HEK293 (cell line): ENCODE measurements at regions not wholly inside any gene's neighbourhood (a gene's known extent, or its start where the extent isn't known, plus 50 kb on each side); places are given as distances from the start of the nearest gene placed in this dataset.

Source experiments
- CTCF ChIA-PET: fragments of 350-600 bp; formaldehyde crosslinking; extraction: SDS; loops from one replicate; lab custom pipeline; 2021; ENCODE audit warnings: antibody characterized with exemption; lab: Yijun Ruan, JAX
- POLR2A ChIA-PET: fragments of 300-600 bp; formaldehyde crosslinking; extraction: SDS; loops from one replicate; lab custom pipeline; 2020; ENCODE audit warnings: antibody characterized with exemption, inconsistent platforms; lab: Yijun Ruan, JAX
- H3K27ac ChIP-seq: fragments of 200-500 bp; sonication (Bioruptor generic); 2 replicates; pipeline ENCODE4 v1.5.1; 2014; ENCODE audit warnings: low read depth, low read length, control low read depth, inconsistent platforms; ENCODE audit errors: extremely low read depth
- H3K36me3 ChIP-seq, 2 experiments: fragments of 200-500 bp in 1 of 2; sonication (Bioruptor generic) in 1 of 2; 1 replicate in 1 of 2; 2 replicates in 1 of 2; pipeline ENCODE4 v1.5.1; 2014 to 2017; ENCODE audit warnings: inconsistent platforms in 2 of 2, low read length in 2 of 2; ENCODE audit not compliant: control insufficient read depth in 2 of 2, insufficient read depth in 1 of 2
- H3K4me1 ChIP-seq: fragments of 200-500 bp; sonication (Bioruptor generic); 2 replicates; pipeline ENCODE4 v1.5.1; 2014; ENCODE audit warnings: mild to moderate bottlenecking, low read length, inconsistent platforms; ENCODE audit not compliant: control insufficient read depth, insufficient read depth
- H3K4me3 ChIP-seq: 2 replicates; pipeline ENCODE4 v1.5.1; 2011; ENCODE audit warnings: low read depth, mild to moderate bottlenecking, control low read depth, low read length, moderate library complexity
- H3K9me3 ChIP-seq: fragments of 200-500 bp; sonication (Bioruptor generic); 2 replicates; pipeline ENCODE4 v1.5.1; 2014; ENCODE audit warnings: low read depth, low read length, inconsistent platforms; ENCODE audit not compliant: control insufficient read depth, insufficient read depth
- AEBP2 ChIP-seq: fragments of 450-650 bp; formaldehyde crosslinking; IDR thresholded peaks from 2 replicates; pipeline ENCODE4 v1.5.1; 2016; ENCODE audit warnings: missing biosample characterization, missing genetic modification characterization, borderline replicate concordance
- ATF2 ChIP-seq: fragments of 450-650 bp; formaldehyde crosslinking; IDR thresholded peaks from 2 replicates; pipeline ENCODE4 v1.5.1; 2016; ENCODE audit warnings: missing biosample characterization, missing genetic modification characterization, low read depth
- HOXC10 ChIP-seq: sonication (generic); formaldehyde crosslinking; IDR thresholded peaks from 2 replicates; pipeline ENCODE4 v1.8.1; 2023; ENCODE audit warnings: mild to moderate bottlenecking, missing genetic modification reagents
- KLF16 ChIP-seq: fragments of 450-650 bp; formaldehyde crosslinking; IDR thresholded peaks from 2 replicates; pipeline ENCODE4 v1.5.1; 2017; ENCODE audit warnings: missing biosample characterization, missing genetic modification characterization
- SALL2 ChIP-seq: fragments of 450-650 bp; formaldehyde crosslinking; IDR thresholded peaks from 2 replicates; pipeline ENCODE4 v1.5.0; 2017; ENCODE audit warnings: missing biosample characterization, mild to moderate bottlenecking, missing genetic modification characterization, borderline replicate concordance
- SCRT1 ChIP-seq: fragments of 450-650 bp; formaldehyde crosslinking; IDR thresholded peaks from 2 replicates; pipeline ENCODE4 v1.5.1; 2016; ENCODE audit warnings: missing biosample characterization, missing genetic modification characterization, borderline replicate concordance
- SP2 ChIP-seq: fragments of 450-650 bp; formaldehyde crosslinking; IDR thresholded peaks from 2 replicates; pipeline ENCODE4 v1.5.1; 2016; ENCODE audit warnings: missing biosample characterization, missing genetic modification characterization
- SP7 ChIP-seq: fragments of 450-650 bp; formaldehyde crosslinking; IDR thresholded peaks from 2 replicates; pipeline ENCODE4 v1.5.1; 2016; ENCODE audit warnings: missing biosample characterization, missing genetic modification characterization
- TRIM28 ChIP-seq: IDR thresholded peaks from 2 replicates; pipeline ENCODE4 v1.6.1; 2011; ENCODE audit warnings: low read length, control low read depth, borderline replicate concordance
- YY1 ChIP-seq: fragments of 450-650 bp; formaldehyde crosslinking; IDR thresholded peaks from 2 replicates; pipeline ENCODE4 v1.5.1; 2018; ENCODE audit warnings: missing biosample characterization, missing genetic modification characterization
- ZBTB17 ChIP-seq: fragments of 450-650 bp; formaldehyde crosslinking; IDR thresholded peaks from 2 replicates; pipeline ENCODE4 v1.5.1; 2016; ENCODE audit warnings: missing biosample characterization, missing genetic modification characterization
- ZBTB20 ChIP-seq: fragments of 450-650 bp; formaldehyde crosslinking; IDR thresholded peaks from 2 replicates; pipeline ENCODE4 v1.5.1; 2016; ENCODE audit warnings: missing biosample characterization, missing genetic modification characterization
- ZBTB49 ChIP-seq: fragments of 450-650 bp; formaldehyde crosslinking; IDR thresholded peaks from 2 replicates; pipeline ENCODE4 v1.5.1; 2016; ENCODE audit warnings: missing biosample characterization, missing genetic modification characterization, low read depth
- ZBTB7A ChIP-seq: fragments of 450-650 bp; formaldehyde crosslinking; IDR thresholded peaks from 2 replicates; pipeline ENCODE4 v1.5.1; 2016; ENCODE audit warnings: low read depth, missing biosample characterization, missing genetic modification characterization
- ZEB2 ChIP-seq: fragments of 450-650 bp; formaldehyde crosslinking; IDR thresholded peaks from 2 replicates; pipeline ENCODE4 v1.5.1; 2016; ENCODE audit warnings: missing biosample characterization, missing genetic modification characterization
- ZNF112 ChIP-seq: fragments of 450-650 bp; formaldehyde crosslinking; IDR thresholded peaks from 2 replicates; pipeline ENCODE4 v1.5.0; 2017; ENCODE audit warnings: missing biosample characterization, missing genetic modification characterization
- ZNF132 ChIP-seq: fragments of 450-650 bp; formaldehyde crosslinking; IDR thresholded peaks from 2 replicates; pipeline ENCODE4 v1.5.1; 2017; ENCODE audit warnings: missing biosample characterization, missing genetic modification characterization, borderline replicate concordance
- ZNF140 ChIP-seq: fragments of 450-650 bp; formaldehyde crosslinking; IDR thresholded peaks from 2 replicates; pipeline ENCODE4 v1.5.1; 2016; ENCODE audit warnings: missing biosample characterization, missing genetic modification characterization
- ZNF223 ChIP-seq: fragments of 450-650 bp; formaldehyde crosslinking; IDR thresholded peaks from 2 replicates; pipeline ENCODE4 v1.5.1; 2016; ENCODE audit warnings: missing biosample characterization, missing genetic modification characterization
- ZNF24 ChIP-seq: fragments of 450-650 bp; formaldehyde crosslinking; IDR thresholded peaks from 2 replicates; pipeline ENCODE4 v1.5.1; 2016; ENCODE audit warnings: missing biosample characterization, missing genetic modification characterization
- ZNF280D ChIP-seq: fragments of 450-650 bp; formaldehyde crosslinking; IDR thresholded peaks from 2 replicates; pipeline ENCODE4 v1.5.1; 2016; ENCODE audit warnings: missing biosample characterization, missing genetic modification characterization
- ZNF48 ChIP-seq: fragments of 450-650 bp; formaldehyde crosslinking; IDR thresholded peaks from 2 replicates; pipeline ENCODE4 v1.5.1; 2016; ENCODE audit warnings: missing biosample characterization, missing genetic modification characterization
- ZNF544 ChIP-seq: fragments of 450-650 bp; formaldehyde crosslinking; IDR thresholded peaks from 2 replicates; pipeline ENCODE4 v1.5.0; 2017; ENCODE audit warnings: missing biosample characterization, missing genetic modification characterization
- ZNF549 ChIP-seq: fragments of 450-650 bp; IDR thresholded peaks from 2 replicates; pipeline ENCODE4 v1.5.1; 2018; ENCODE audit warnings: missing biosample characterization, missing genetic modification characterization, mild to moderate bottlenecking, inconsistent platforms, moderate library complexity
- ZNF585B ChIP-seq: fragments of 450-650 bp; formaldehyde crosslinking; IDR thresholded peaks from 2 replicates; pipeline ENCODE4 v1.5.1; 2016; ENCODE audit warnings: missing biosample characterization, missing genetic modification characterization
- ZNF600 ChIP-seq: fragments of 450-650 bp; formaldehyde crosslinking; IDR thresholded peaks from 2 replicates; pipeline ENCODE4 v1.5.1; 2016; ENCODE audit warnings: missing biosample characterization, missing genetic modification characterization
- ZNF747 ChIP-seq: fragments of 450-650 bp; formaldehyde crosslinking; IDR thresholded peaks from 2 replicates; pipeline ENCODE4 v1.5.1; 2016; ENCODE audit warnings: missing biosample characterization, missing genetic modification characterization
- TF ChIP-seq, protein P1 (sequence below): fragments of 450-650 bp; formaldehyde crosslinking; IDR thresholded peaks from 2 replicates; pipeline ENCODE4 v1.5.1; 2016; ENCODE audit warnings: missing biosample characterization, missing genetic modification characterization

GRCh38 chr7:145053781-145054180, 217.9 kb upstream of the TPK1 start:
- ChIA-PET POLR2A (no interaction called here), CTCF (interaction anchor here (1.0 kb wide), 1 partner anchor 17 kb away, joined by 5 read pairs; no protein-coding TSS in a partner anchor)
- TF ChIP-seq ZNF544 (tag by site-specific recombination) (no peak), TRIM28 (no peak), ZBTB7A (tag by site-specific recombination) (no peak), ZNF223 (tag by site-specific recombination) (no peak), ZNF112 (tag by site-specific recombination) (no peak), ZNF549 (tag by site-specific recombination) (no peak), KLF16 (tag by site-specific recombination) (no peak), ZEB2 (tag by site-specific recombination) (no peak), ZNF585B (no peak), ZNF747 (tag by site-specific recombination) (no peak), ZNF132 (tag by site-specific recombination) (no peak), SP7 (tag by site-specific recombination) (no peak), ATF2 (tag by site-specific recombination) (no peak), SALL2 (tag by site-specific recombination) (no peak), SCRT1 (tag by site-specific recombination) (no peak), ZNF48 (no peak), ZNF280D (tag by site-specific recombination) (no peak), ZNF140 (tag by site-specific recombination) (no peak), AEBP2 (tag by site-specific recombination) (no peak)
- H3K4me3 ChIP-seq, result no peak overlapping the region
- H3K36me3 ChIP-seq, result no peaks in the 10 kb centered on the region
- H3K4me1 ChIP-seq, result no peaks in the 10 kb centered on the region
- no peaks in the 10 kb centered on the region for H3K9me3 ChIP-seq
- H3K27ac ChIP-seq, result no peak overlapping the region

DNA sequence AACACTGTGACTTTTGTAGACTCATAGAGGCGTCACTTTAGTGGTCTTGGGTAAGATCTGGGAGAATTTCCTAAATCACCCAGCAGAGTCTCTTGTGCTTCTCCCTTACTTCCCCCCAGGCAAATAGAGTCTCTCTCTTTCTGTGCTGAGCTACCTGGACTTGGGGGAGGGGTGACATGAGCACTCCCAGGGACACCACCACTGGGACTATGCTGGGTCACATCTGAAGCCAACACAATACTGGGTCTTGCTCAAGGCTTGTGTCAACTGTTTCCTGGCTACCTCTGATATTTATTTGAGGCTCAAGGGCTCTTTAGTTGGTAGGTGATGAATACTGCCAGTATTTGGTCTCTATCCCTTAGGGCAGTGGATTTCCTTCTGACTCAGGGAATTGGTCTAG, 214.6 kb upstream of the TPK1 start:
- no peaks in the 10 kb centered on the region for H3K9me3 ChIP-seq
- H3K36me3 ChIP-seq, result no peaks in the 10 kb centered on the region
- no peak overlapping the region for H3K27ac ChIP-seq
- ChIA-PET CTCF (interaction anchor here (0.7 kb wide), 1 partner anchor 26 kb away, joined by 3 read pairs; no protein-coding TSS in a partner anchor), POLR2A (no interaction called here)
- H3K4me1 ChIP-seq, result no peaks in the 10 kb centered on the region
- H3K4me3 ChIP-seq, result no peak overlapping the region
- TF ChIP-seq ZBTB20 (tag by site-specific recombination), result no peak
- TF ChIP-seq ZNF600 (tag by site-specific recombination), result no peak
- TF ChIP-seq YY1 (tag by site-specific recombination), result no peak
- TF ChIP-seq SP2 (tag by site-specific recombination), result no peak
- TF ChIP-seq, protein P1, sequence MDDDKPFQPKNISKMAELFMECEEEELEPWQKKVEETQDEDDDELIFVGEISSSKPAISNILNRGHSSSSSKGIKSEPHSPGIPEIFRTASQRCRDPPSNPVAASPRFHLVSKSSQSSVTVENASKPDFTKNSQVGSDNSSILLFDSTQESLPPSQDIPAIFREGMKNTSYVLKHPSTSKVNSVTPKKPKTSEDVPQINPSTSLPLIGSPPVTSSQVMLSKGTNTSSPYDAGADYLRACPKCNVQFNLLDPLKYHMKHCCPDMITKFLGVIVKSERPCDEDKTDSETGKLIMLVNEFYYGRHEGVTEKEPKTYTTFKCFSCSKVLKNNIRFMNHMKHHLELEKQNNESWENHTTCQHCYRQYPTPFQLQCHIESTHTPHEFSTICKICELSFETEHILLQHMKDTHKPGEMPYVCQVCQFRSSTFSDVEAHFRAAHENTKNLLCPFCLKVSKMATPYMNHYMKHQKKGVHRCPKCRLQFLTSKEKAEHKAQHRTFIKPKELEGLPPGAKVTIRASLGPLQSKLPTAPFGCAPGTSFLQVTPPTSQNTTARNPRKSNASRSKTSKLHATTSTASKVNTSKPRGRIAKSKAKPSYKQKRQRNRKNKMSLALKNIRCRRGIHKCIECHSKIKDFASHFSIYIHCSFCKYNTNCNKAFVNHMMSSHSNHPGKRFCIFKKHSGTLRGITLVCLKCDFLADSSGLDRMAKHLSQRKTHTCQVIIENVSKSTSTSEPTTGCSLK (tag by site-specific recombination), result no peak
- no peak for TF ChIP-seq ZBTB49 (tag by site-specific recombination)
- no peak for TF ChIP-seq ZBTB17 (tag by site-specific recombination)
- TF ChIP-seq ZNF112 (tag by site-specific recombination), result no peak
- TF ChIP-seq HOXC10 (CRISPR knock-in tag), result no peak
- TF ChIP-seq ZNF24 (tag by site-specific recombination), result no peak
